Chondrocyte (in vitro differentiated cells): ENCODE measurements at regions not wholly inside any gene's neighbourhood (a gene's known extent, or its start where the extent isn't known, plus 50 kb on each side); places are given as distances from the start of the nearest gene placed in this dataset.

Experiments used
- DNase-seq: peaks from one replicate; pipeline ENCODE4 v3.0.0; 2021; ENCODE audit warnings: mixed read lengths, low spot score
- H3K27ac Mint-ChIP-seq: one replicate; pipeline ENCODE4 v1.8.0; 2021; ENCODE audit warnings: mild to moderate bottlenecking, moderate library complexity, mixed read lengths; ENCODE audit not compliant: unreplicated experiment
- H3K27me3 Mint-ChIP-seq: 2 replicates; pipeline ENCODE4 v1.8.0; 2021; ENCODE audit warnings: low read depth, mixed read lengths
- H3K36me3 Mint-ChIP-seq: 2 replicates; pipeline ENCODE4 v1.8.0; 2021; ENCODE audit warnings: low read depth, mixed read lengths
- H3K4me1 Mint-ChIP-seq: 2 replicates; pipeline ENCODE4 v1.8.0; 2021; ENCODE audit warnings: low read depth, mild to moderate bottlenecking, mixed read lengths
- H3K4me3 Mint-ChIP-seq: one replicate; pipeline ENCODE4 v1.8.0; 2021; ENCODE audit warnings: mild to moderate bottlenecking, moderate library complexity, mixed read lengths; ENCODE audit not compliant: unreplicated experiment
- H3K9me3 Mint-ChIP-seq: 2 replicates; pipeline ENCODE4 v1.8.0; 2021; ENCODE audit warnings: low read depth, mixed read lengths
- CTCF ChIP-seq: fragments of 200-600 bp; sonication (generic); IDR thresholded peaks from 2 replicates; pipeline ENCODE4 v1.5.0; 2021; ENCODE audit warnings: antibody characterized with exemption, mild to moderate bottlenecking, moderate library complexity

DNA sequence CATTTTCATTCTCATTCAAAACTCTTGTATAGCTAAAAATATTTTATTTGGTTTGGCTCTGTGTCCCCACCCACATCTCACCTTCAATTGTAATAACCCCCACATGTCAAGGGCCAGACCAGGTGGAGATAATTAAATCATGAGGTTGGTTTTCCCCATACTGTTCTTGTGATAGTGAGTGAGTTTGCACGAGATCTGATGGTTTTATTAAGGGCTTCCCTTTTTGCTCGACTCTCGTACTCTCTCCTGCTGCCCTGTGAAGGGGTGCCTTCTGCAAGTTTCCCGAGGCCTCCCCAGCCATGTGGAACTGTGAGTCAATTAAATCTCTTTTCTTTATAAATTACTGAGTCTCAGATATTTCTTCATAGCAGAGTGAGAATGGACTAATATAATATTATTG lies 768.0 kb downstream of the STIM2 start:
- no peaks in the 10 kb centered on the region for H3K36me3 Mint-ChIP-seq
- DNase-seq = no peak

DNA sequence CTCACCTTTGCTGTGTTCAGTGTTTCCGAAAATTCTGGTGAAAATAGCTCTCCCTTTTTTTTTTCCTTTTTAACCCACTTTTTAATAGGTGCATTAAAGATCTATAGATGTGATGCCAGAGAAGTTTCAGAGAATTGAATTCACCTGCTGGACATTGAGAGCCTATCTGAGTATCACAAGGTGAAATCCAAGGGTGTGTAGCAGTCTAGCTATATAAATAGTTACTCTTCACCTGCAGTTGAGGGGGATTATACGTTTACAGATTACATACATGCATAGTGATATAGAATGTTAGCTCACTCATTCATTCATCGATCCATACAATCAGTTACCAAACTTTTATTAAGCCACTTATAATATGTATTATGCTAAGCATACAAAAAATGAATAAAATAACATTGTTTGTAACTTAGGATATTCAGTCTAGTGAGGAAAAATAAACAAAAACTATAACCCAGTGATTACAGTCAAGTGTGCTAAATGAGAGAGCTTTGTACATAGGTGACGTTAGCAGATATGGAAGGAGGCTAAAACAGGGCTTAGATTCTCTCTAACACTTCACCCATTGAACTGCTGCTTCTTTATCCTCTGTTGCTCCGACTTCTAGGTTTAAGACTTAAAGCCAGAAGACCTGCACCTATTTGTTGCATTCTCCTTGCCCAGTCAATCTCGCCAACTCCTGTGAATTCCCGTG lies 769.0 kb downstream of the STIM2 start:
- H3K4me1 Mint-ChIP-seq = no peaks in the 10 kb centered on the region
- no peak for TF ChIP-seq CTCF
- H3K9me3 Mint-ChIP-seq = no peaks in the 10 kb centered on the region

More for the DNA sequence above, 768.0 kb downstream of the STIM2 start:
- Mint-ChIP-seq H3K27me3 (peaks cover 4% of the 10 kb centered on the region), H3K4me3 (no peak overlapping the region), H3K4me1 (no peaks in the 10 kb centered on the region), H3K27ac (no peak overlapping the region), H3K9me3 (no peaks in the 10 kb centered on the region)
- TF ChIP-seq CTCF = no peak

DNA sequence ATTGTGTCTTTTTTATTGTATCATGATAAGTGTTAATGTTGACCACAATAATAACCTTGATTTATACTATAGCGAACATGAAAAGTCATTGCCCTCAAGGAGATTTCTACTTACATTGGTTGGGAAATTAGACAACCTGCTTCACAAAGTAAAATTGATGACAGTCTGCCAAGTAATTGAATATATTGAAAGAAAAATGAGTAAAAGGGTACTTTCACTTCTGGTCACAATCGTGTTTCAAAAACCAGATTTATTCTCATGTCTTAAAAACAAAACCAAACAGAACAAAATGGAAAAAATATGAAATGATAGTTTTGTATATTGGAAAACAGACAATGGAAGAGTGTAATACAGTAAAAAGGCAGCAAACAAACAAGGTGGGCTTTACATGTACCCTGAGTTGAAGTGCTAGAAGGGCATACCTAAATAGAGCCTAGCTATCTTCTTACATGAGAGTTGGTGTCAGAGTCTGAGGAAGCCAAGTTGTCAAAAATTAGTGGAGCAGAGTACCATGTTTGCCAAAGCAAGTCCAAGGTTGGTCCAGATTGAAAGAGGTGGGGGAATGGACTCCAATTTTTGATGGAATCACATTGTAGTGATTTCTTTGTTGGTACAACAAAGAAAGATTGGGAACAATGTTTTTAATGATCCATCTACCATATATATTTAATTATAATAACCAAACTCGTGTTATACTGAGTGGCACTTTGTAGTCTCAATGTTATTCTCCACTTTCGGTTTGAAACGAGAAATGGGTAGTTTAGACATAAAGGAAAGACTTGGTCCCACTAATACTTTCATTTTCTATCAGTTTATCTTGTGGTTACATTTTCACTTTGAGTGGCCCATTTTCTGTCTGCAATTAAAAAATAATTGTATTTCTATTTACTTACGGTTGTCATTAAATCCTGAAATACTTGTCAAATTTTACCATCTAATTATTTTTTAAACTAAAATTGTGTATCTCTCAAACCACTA lies 775.6 kb downstream of the STIM2 start:
- H3K4me1 Mint-ChIP-seq = no peaks in the 10 kb centered on the region
- H3K36me3 Mint-ChIP-seq = no peaks in the 10 kb centered on the region
- no peak for TF ChIP-seq CTCF
- H3K27ac Mint-ChIP-seq = no peak overlapping the region
- H3K4me3 Mint-ChIP-seq = no peak overlapping the region
- H3K27me3 Mint-ChIP-seq = no peaks in the 10 kb centered on the region
- H3K9me3 Mint-ChIP-seq = no peaks in the 10 kb centered on the region
- no peak for DNase-seq

More for the DNA sequence above, 769.0 kb downstream of the STIM2 start:
- no peak overlapping the region for H3K27ac Mint-ChIP-seq
- DNase-seq = no peak
- peaks cover 4% of the 10 kb centered on the region for H3K27me3 Mint-ChIP-seq
- no peaks in the 10 kb centered on the region for H3K36me3 Mint-ChIP-seq
- H3K4me3 Mint-ChIP-seq = no peak overlapping the region

- H3K4me1 Mint-ChIP-seq = no peaks in the 10 kb centered on the region
- no peak for DNase-seq
- peaks cover 2% of the 10 kb centered on the region for H3K27me3 Mint-ChIP-seq
- H3K4me3 Mint-ChIP-seq = no peak overlapping the region
- H3K36me3 Mint-ChIP-seq = no peaks in the 10 kb centered on the region
- no peak for TF ChIP-seq CTCF
- H3K27ac Mint-ChIP-seq = no peak overlapping the region
- H3K9me3 Mint-ChIP-seq = no peaks in the 10 kb centered on the region
These were observed 777.7 kb downstream of the STIM2 start for GRCh38 chr4:27638163-27638915.

- no peak for TF ChIP-seq CTCF
- H3K4me3 Mint-ChIP-seq = no peak overlapping the region
- H3K4me1 Mint-ChIP-seq = no peaks in the 10 kb centered on the region
- no peaks in the 10 kb centered on the region for H3K9me3 Mint-ChIP-seq
- no peak for DNase-seq
- H3K27me3 Mint-ChIP-seq = peaks cover 6% of the 10 kb centered on the region
- H3K27ac Mint-ChIP-seq = no peak overlapping the region
- no peaks in the 10 kb centered on the region for H3K36me3 Mint-ChIP-seq
These were observed 782.5 kb downstream of the STIM2 start for GRCh38 chr4:27643101-27643500.
